B cell (primary cell): ENCODE measurements at regions not wholly inside any gene's neighbourhood (a gene's known extent, or its start where the extent isn't known, plus 50 kb on each side); places are given as distances from the start of the nearest gene placed in this dataset.

Experiments used
- ATAC-seq: fragments of 200-7000 bp; cut with Tn5 transposase; one replicate; pipeline ENCODE4 v1.10.0; 2021; ENCODE audit warnings: low read depth, mild to moderate bottlenecking, moderate number of reproducible peaks, moderate library complexity
- CTCF ChIA-PET: fragments of 350-600 bp; sonication (Branson Sonifier 250); formaldehyde crosslinking; loops from one replicate; lab custom pipeline; 2021; ENCODE audit warnings: antibody characterized with exemption, inconsistent platforms; lab: Charles Lee
- POLR2A ChIA-PET: fragments of 350-600 bp; sonication (Branson Sonifier 250); formaldehyde crosslinking; loops from one replicate; lab custom pipeline; 2021; ENCODE audit warnings: antibody characterized with exemption; lab: Charles Lee
- DNase-seq: peaks from one replicate; pipeline ENCODE4 v3.0.0; 2013
- H2AFZ ChIP-seq: 2 replicates; pipeline ENCODE4 v1.6.1; 2012; ENCODE audit warnings: mild to moderate bottlenecking, low read depth, low read length; ENCODE audit not compliant: insufficient read depth, poor library complexity, severe bottlenecking
- H3K27ac ChIP-seq, 2 donors: 1 replicate in 1 of 2; 2 replicates in 1 of 2; pipeline ENCODE4 v1.5.1; 2012 to 2013; ENCODE audit warnings: low read length in 2 of 2, mild to moderate bottlenecking in 2 of 2, moderate library complexity in 1 of 2
- H3K27me3 ChIP-seq, 4 experiments: fragments of 200-600 bp in 1 of 4; sonication (generic) in 1 of 4; replicated peaks in 1 of 4; 1 replicate in 2 of 4; 2 replicates in 2 of 4; pipeline versions ENCODE4 v1.6.1 to v1.7.0; 2013 to 2016; ENCODE audit warnings: low read length in 3 of 4, mild to moderate bottlenecking in 2 of 4, mixed read lengths in 1 of 4, moderate library complexity in 1 of 4; ENCODE audit not compliant: insufficient read depth in 4 of 4, control insufficient read depth in 3 of 4; ENCODE audit errors: control extremely low read depth in 1 of 4
- H3K36me3 ChIP-seq, 2 experiments: replicated peaks in 1 of 2; 1 replicate in 1 of 2; 2 replicates in 1 of 2; pipeline versions ENCODE4 v1.6.1 to v1.7.1; 2013; ENCODE audit warnings: low read length in 1 of 2; ENCODE audit not compliant: insufficient read depth in 2 of 2, control insufficient read depth in 1 of 2; ENCODE audit errors: control extremely low read depth in 1 of 2, extremely low read depth in 1 of 2
- H3K4me1 ChIP-seq, 2 donors: fragments of 200-600 bp in 1 of 2; sonication (generic) in 1 of 2; 1 replicate in 1 of 2; 2 replicates in 1 of 2; pipeline versions ENCODE4 v1.5.1 to v1.6.1; 2013 to 2017; ENCODE audit warnings: low read length in 2 of 2; ENCODE audit not compliant: control insufficient read depth in 2 of 2, insufficient read depth in 2 of 2
- H3K4me2 ChIP-seq: replicated peaks from 2 replicates; pipeline ENCODE3; 2012; ENCODE audit warnings: mild to moderate bottlenecking, low read depth, low read length; ENCODE audit not compliant: poor library complexity, severe bottlenecking
- H3K4me3 ChIP-seq, 5 experiments: fragments of 200-600 bp in 1 of 5; sonication (generic) in 1 of 5; 1 replicate in 3 of 5; 2 replicates in 2 of 5; pipeline versions ENCODE4 v1.5.1 to v1.7.0; 2011 to 2016; ENCODE audit warnings: low read length in 4 of 5, mild to moderate bottlenecking in 4 of 5, low read depth in 2 of 5, control low read depth in 1 of 5, moderate library complexity in 1 of 5; ENCODE audit not compliant: insufficient read depth in 1 of 5; ENCODE audit errors: control extremely low read depth in 1 of 5, extremely low read depth in 1 of 5
- H3K79me2 ChIP-seq: fragments of 200-600 bp; sonication (generic); one replicate; pipeline ENCODE4 v1.6.0; 2016; ENCODE audit warnings: low read length; ENCODE audit not compliant: control insufficient read depth, insufficient read depth
- H3K9ac ChIP-seq: fragments of 200-600 bp; sonication (generic); 2 replicates; pipeline ENCODE4 v1.6.1; 2017; ENCODE audit warnings: mild to moderate bottlenecking, low read length, moderate library complexity
- H3K9me3 ChIP-seq, 3 donors: one replicate each; pipeline versions ENCODE4 v1.6.1 to v1.7.1; 2013; ENCODE audit warnings: low read length in 2 of 3; ENCODE audit not compliant: control insufficient read depth in 2 of 3, insufficient read depth in 1 of 3; ENCODE audit errors: control extremely low read depth in 1 of 3
- H4K20me1 ChIP-seq: 2 replicates; pipeline ENCODE4 v1.6.0; 2012; ENCODE audit warnings: mild to moderate bottlenecking, low read length; ENCODE audit not compliant: insufficient read depth, control insufficient read depth, poor library complexity, severe bottlenecking
- H3K27ac Mint-ChIP-seq: one replicate; pipeline ENCODE4 v1.8.0; 2021; ENCODE audit warnings: mixed read lengths
- H3K27me3 Mint-ChIP-seq: one replicate; pipeline ENCODE4 v1.8.0; 2021; ENCODE audit warnings: mixed read lengths
- H3K4me1 Mint-ChIP-seq: one replicate; pipeline ENCODE4 v1.8.0; 2021; ENCODE audit warnings: mixed read lengths
- H3K4me3 Mint-ChIP-seq: one replicate; pipeline ENCODE4 v1.8.0; 2021; ENCODE audit warnings: mixed read lengths
- H3K9me3 Mint-ChIP-seq: one replicate; pipeline ENCODE4 v1.8.0; 2022; ENCODE audit warnings: mixed read lengths; ENCODE audit not compliant: insufficient read depth
- CTCF ChIP-seq: fragments of 200-600 bp; IDR thresholded peaks from one replicate; pipeline ENCODE4 v1.8.0; 2022; ENCODE audit warnings: antibody characterized with exemption, mild to moderate bottlenecking
- EZH2 ChIP-seq: IDR thresholded peaks from 2 replicates; pipeline ENCODE4 v1.6.1; 2012; ENCODE audit warnings: borderline replicate concordance, low read depth, mild to moderate bottlenecking, moderate library complexity, low read length; ENCODE audit not compliant: insufficient read depth, poor library complexity, severe bottlenecking
- WGBS: methylation state at CpG from one replicate; pipeline ENCODE4 v1.1.5; 2013; ENCODE audit warnings: missing lambda C conversion rate; ENCODE audit not compliant: insufficient coverage; 5-methylcytosine and 5-hydroxymethylcytosine counted together
- intact Hi-C: fragments of 100-400 bp; cut with micrococcal nuclease; formaldehyde crosslinking; loops from one replicate; pipeline ENCODE4 v1.10.0; 2022

- Histone ChIP-seq H3K27me3 (no peaks in the 10 kb centered on the region), H3K4me2 (no peak overlapping the region), H3K9me3 (peaks cover 0 to 1% (median 0%) of the 10 kb centered on the region in 3 donors), H3K9ac (no peak overlapping the region), H3K79me2 (no peaks in the 10 kb centered on the region), H3K36me3 (no peaks in the 10 kb centered on the region), H3K4me1 (no peaks in the 10 kb centered on the region), H3K27ac (no peak overlapping the region), H4K20me1 (no peaks in the 10 kb centered on the region), H2AFZ (no peak overlapping the region), H3K4me3 (no peak overlapping the region)
- DNase-seq, result no peak
- intact Hi-C loops, result no loop called here
- no peak overlapping the region for H3K27ac Mint-ChIP-seq
- no peaks in the 10 kb centered on the region for H3K27me3 Mint-ChIP-seq
- ChIA-PET POLR2A (no interaction called here), CTCF (no interaction called here)
- H3K4me3 Mint-ChIP-seq, result no peak overlapping the region
- TF ChIP-seq EZH2 (no peak), CTCF (no peak)
- no peak for ATAC-seq
- no CpG with 5 or more reads among the region's 2 CpGs for WGBS
- H3K4me1 Mint-ChIP-seq, result no peaks in the 10 kb centered on the region
- peaks cover 3% of the 10 kb centered on the region for H3K9me3 Mint-ChIP-seq
Observed at GRCh38 chr1:189185097-189185496, 1292.6 kb downstream of the BRINP3 start.

GRCh38 chr1:189192741-189193520 is 1284.7 kb downstream of the BRINP3 start:
- Histone ChIP-seq H3K4me2 (no peak overlapping the region), H3K27ac (no peak overlapping the region), H2AFZ (no peak overlapping the region), H3K36me3 (no peaks in the 10 kb centered on the region), H3K79me2 (no peaks in the 10 kb centered on the region), H3K9me3 (peaks cover 0 to 1% (median 0%) of the 10 kb centered on the region in 3 donors), H3K9ac (no peak overlapping the region), H3K27me3 (no peaks in the 10 kb centered on the region), H3K4me3 (no peak overlapping the region), H3K4me1 (no peaks in the 10 kb centered on the region), H4K20me1 (no peaks in the 10 kb centered on the region)
- Mint-ChIP-seq H3K27me3 (no peaks in the 10 kb centered on the region), H3K4me1 (no peaks in the 10 kb centered on the region), H3K9me3 (peaks cover 3% of the 10 kb centered on the region), H3K27ac (no peak overlapping the region), H3K4me3 (no peak overlapping the region)
- ATAC-seq, result no peak
- no peak for TF ChIP-seq EZH2
- TF ChIP-seq CTCF, result no peak
- intact Hi-C loops, result no loop called here
- no CpG with 5 or more reads among the region's 2 CpGs for WGBS
- DNase-seq, result no peak
- POLR2A ChIA-PET, result no interaction called here
- CTCF ChIA-PET, result no interaction called here
